HG03097 (cell line): ENCODE measurements at regions not wholly inside any gene's neighbourhood (a gene's known extent, or its start where the extent isn't known, plus 50 kb on each side); places are given as distances from the start of the nearest gene placed in this dataset.

Source experiments
- ATAC-seq: cut with Tn5 transposase; IDR thresholded peaks from one replicate; pipeline ENCODE4 v1.9.1; 2021; ENCODE audit not compliant: unreplicated experiment, low FRiP score

GRCh38 chr11:29959488-29959887 is 57.3 kb downstream of the KCNA4 start:
- ATAC-seq = no peak

- no peak for ATAC-seq
These were observed 59.4 kb downstream of the KCNA4 start for GRCh38 chr11:29957431-29957830.

- no peak for ATAC-seq
These were observed 60.7 kb downstream of the KCNA4 start for GRCh38 chr11:29956076-29956556.

- no peak for ATAC-seq
These were observed 73.5 kb downstream of the KCNA4 start for GRCh38 chr11:29943347-29943746.

- ATAC-seq = no peak
These were observed 79.3 kb downstream of the KCNA4 start for GRCh38 chr11:29937526-29937925.

GRCh38 chr11:29934115-29934638 is 82.7 kb downstream of the KCNA4 start:
- ATAC-seq = no peak

- no peak for ATAC-seq
These were observed 100.8 kb downstream of the KCNA4 start for GRCh38 chr11:29916040-29916439.

- no peak for ATAC-seq
These were observed 102.5 kb downstream of the KCNA4 start for GRCh38 chr11:29914203-29914930.

GRCh38 chr11:29913352-29913751 is 103.5 kb downstream of the KCNA4 start:
- ATAC-seq = no peak

- no peak for ATAC-seq
These were observed 116.4 kb downstream of the KCNA4 start for GRCh38 chr11:29900382-29900781.

GRCh38 chr11:29879560-29879959 is 137.3 kb downstream of the KCNA4 start:
- ATAC-seq = no peak

GRCh38 chr11:29876192-29876591 is 140.6 kb downstream of the KCNA4 start:
- ATAC-seq = no peak

GRCh38 chr11:29847219-29847618 is 169.6 kb downstream of the KCNA4 start:
- ATAC-seq = no peak

GRCh38 chr11:29844701-29845379 is 172.0 kb downstream of the KCNA4 start:
- no peak for ATAC-seq

GRCh38 chr11:29844031-29844430 is 172.8 kb downstream of the KCNA4 start:
- ATAC-seq = no peak

GRCh38 chr11:29842061-29842460 is 174.8 kb downstream of the KCNA4 start:
- no peak for ATAC-seq

- ATAC-seq = no peak
These were observed 190.0 kb downstream of the KCNA4 start for GRCh38 chr11:29826878-29827277.

GRCh38 chr11:29816359-29816758 is 200.5 kb downstream of the KCNA4 start:
- ATAC-seq = no peak

- ATAC-seq = no peak
These were observed 207.7 kb downstream of the KCNA4 start for GRCh38 chr11:29809121-29809520.

GRCh38 chr11:29802522-29802921 is 214.3 kb downstream of the KCNA4 start:
- no peak for ATAC-seq

GRCh38 chr11:29801561-29801960 is 215.3 kb downstream of the KCNA4 start:
- ATAC-seq = no peak

- ATAC-seq = no peak
These were observed 230.7 kb downstream of the KCNA4 start for GRCh38 chr11:29786092-29786491.
